ENCODE measurements at regions not wholly inside any gene's neighbourhood (a gene's known extent, or its start where the extent isn't known, plus 50 kb on each side); places are given as distances from the start of the nearest gene placed in this dataset.

DNA sequence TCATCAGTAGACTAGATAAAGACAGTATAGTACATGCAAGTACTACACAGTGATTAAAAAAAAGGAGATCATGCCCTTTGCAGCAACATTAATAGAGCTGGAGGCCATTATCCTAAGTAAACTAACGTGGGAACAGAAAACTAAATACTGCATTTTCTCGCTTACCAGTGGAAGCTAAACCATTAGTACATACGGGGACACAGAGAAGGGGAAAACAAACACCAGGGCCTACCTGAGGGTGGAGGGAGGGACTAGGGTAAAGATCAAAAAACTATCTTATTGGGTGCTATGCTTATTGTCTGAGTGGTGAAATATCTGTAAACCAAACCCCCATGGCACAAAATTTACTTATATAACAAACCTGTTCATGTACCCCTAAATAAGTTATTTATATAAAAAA is 836.9 kb downstream of the SH3BGRL start:
- TF ChIP-seq POLR2A (IDR thresholded peaks at IDR 0.05; ENCODE audit: extremely low read depth, insufficient read length) (no peak), MYC (IDR thresholded peaks at IDR 0.05; ENCODE audit: low read depth, low read length) (no peak)
- TF ChIP-seq, protein P1, sequence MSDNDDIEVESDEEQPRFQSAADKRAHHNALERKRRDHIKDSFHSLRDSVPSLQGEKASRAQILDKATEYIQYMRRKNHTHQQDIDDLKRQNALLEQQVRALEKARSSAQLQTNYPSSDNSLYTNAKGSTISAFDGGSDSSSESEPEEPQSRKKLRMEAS (IDR thresholded peaks at IDR 0.05; ENCODE audit: low read depth, low read length) = no peak
- TF ChIP-seq, protein P2, sequence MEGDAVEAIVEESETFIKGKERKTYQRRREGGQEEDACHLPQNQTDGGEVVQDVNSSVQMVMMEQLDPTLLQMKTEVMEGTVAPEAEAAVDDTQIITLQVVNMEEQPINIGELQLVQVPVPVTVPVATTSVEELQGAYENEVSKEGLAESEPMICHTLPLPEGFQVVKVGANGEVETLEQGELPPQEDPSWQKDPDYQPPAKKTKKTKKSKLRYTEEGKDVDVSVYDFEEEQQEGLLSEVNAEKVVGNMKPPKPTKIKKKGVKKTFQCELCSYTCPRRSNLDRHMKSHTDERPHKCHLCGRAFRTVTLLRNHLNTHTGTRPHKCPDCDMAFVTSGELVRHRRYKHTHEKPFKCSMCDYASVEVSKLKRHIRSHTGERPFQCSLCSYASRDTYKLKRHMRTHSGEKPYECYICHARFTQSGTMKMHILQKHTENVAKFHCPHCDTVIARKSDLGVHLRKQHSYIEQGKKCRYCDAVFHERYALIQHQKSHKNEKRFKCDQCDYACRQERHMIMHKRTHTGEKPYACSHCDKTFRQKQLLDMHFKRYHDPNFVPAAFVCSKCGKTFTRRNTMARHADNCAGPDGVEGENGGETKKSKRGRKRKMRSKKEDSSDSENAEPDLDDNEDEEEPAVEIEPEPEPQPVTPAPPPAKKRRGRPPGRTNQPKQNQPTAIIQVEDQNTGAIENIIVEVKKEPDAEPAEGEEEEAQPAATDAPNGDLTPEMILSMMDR (IDR thresholded peaks at IDR 0.05; ENCODE audit: low read depth, low read length) = no peak
- DNase-seq (ENCODE audit: low read depth) = no peak

DNA sequence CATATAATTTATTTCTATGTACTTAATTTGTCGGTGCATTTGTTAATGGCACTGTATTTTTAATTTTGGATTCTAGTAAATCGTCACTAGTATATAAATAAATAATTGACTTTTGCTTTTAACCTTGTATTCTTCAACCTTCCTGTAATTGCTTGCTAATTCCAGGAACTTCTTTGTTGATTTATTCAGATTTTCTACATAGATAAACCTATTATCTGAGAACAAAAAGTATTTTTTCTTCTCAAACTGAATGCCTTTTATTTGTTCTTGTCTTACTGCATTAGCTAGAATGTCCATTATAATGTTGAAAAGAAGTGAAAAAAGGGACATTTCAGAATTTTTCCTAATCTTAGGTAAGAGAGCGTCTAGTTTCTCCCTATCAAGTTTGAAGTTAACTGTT is 839.1 kb downstream of the SH3BGRL start:
- DNase-seq (ENCODE audit: low read depth) = no peak
- no peak overlapping the region for H3K4me3 ChIP-seq (ENCODE audit: low read depth, low read length)
- TF ChIP-seq MYC (IDR thresholded peaks at IDR 0.05; ENCODE audit: low read depth, low read length) = no peak
- no peak for TF ChIP-seq POLR2A (IDR thresholded peaks at IDR 0.05; ENCODE audit: extremely low read depth, insufficient read length)
- TF ChIP-seq, protein P1 (IDR thresholded peaks at IDR 0.05; ENCODE audit: low read depth, low read length) = no peak
- TF ChIP-seq, protein P2 (IDR thresholded peaks at IDR 0.05; ENCODE audit: low read depth, low read length) = no peak

More for the DNA sequence above, 836.9 kb downstream of the SH3BGRL start:
- no peak overlapping the region for H3K4me3 ChIP-seq (ENCODE audit: low read depth, low read length)

DNA sequence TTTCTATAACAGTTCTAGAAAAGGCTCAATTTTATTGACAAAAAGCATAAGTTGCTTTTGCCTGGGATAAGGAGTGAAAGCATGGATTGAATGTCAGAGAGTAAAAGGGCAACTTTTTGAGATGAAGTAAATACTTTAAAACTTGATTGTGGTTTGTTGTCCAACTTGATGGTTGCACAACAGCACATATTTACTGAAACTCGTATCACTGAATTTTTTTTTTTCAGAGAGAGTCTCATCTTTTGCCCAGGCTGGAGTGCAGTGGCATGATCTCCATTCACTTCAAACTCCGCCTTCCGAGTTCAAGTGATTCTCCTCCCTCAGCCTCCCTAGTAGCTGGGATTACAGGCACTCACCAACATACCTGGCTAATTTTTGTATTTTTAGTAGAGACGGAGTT is 856.8 kb downstream of the SH3BGRL start:
- H3K4me3 ChIP-seq (ENCODE audit: low read depth, low read length) = no peak overlapping the region
- TF ChIP-seq POLR2A (IDR thresholded peaks at IDR 0.05; ENCODE audit: extremely low read depth, insufficient read length) (no peak), MYC (IDR thresholded peaks at IDR 0.05; ENCODE audit: low read depth, low read length) (no peak)
- TF ChIP-seq, protein P1 (IDR thresholded peaks at IDR 0.05; ENCODE audit: low read depth, low read length) = no peak
- TF ChIP-seq, protein P2 (IDR thresholded peaks at IDR 0.05; ENCODE audit: low read depth, low read length) = no peak
- DNase-seq (ENCODE audit: low read depth) = no peak

DNA sequence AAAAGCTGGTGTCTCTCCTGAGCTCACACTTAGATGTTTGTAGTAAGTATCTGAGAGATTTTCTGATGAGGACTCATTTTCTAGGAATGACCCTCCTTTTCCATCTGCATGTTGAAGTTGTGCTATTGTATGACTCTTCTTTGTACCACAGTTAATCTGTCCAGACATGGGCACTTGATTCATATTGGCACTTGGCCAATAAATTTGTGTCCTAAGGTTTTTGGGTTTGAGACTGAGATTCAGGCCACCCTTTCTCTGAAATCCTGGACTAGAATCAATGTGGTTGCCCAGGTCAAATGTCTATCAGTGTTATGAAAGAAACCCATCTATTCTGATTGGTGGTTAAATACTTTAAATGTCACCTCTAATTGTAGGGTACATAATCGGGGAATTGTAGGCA is 869.0 kb downstream of the SH3BGRL start:
- TF ChIP-seq, protein P1 (IDR thresholded peaks at IDR 0.05; ENCODE audit: low read depth, low read length) = no peak
- TF ChIP-seq POLR2A (IDR thresholded peaks at IDR 0.05; ENCODE audit: extremely low read depth, insufficient read length) (no peak), MYC (IDR thresholded peaks at IDR 0.05; ENCODE audit: low read depth, low read length) (no peak)
- TF ChIP-seq, protein P2 (IDR thresholded peaks at IDR 0.05; ENCODE audit: low read depth, low read length) = no peak
- no peak overlapping the region for H3K4me3 ChIP-seq (ENCODE audit: low read depth, low read length)
- DNase-seq (ENCODE audit: low read depth) = no peak

DNA sequence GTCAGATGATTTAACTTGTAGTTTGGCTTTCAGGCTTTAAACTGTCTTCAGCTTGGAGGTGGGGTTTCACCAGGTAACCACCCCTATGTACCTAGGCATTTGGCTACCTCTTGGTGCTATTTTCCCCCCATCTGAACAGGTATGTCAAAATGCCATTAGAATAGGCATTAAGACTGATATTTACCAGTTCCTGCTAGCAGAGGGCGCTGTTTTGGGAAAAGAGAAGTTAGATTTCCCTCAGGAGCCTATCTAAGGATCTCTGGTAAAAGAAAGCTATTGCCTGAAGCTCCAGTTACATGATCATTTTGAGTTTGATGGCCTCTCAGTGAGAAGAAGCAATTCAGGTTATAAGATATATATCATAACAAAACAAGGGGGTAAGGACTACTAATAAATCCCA is 879.1 kb downstream of the SH3BGRL start:
- DNase-seq (ENCODE audit: low read depth) = peak; percentile 0
- no peak overlapping the region for H3K4me3 ChIP-seq (ENCODE audit: low read depth, low read length)
- TF ChIP-seq MYC (IDR thresholded peaks at IDR 0.05; ENCODE audit: low read depth, low read length) = no peak
- no peak for TF ChIP-seq POLR2A (IDR thresholded peaks at IDR 0.05; ENCODE audit: extremely low read depth, insufficient read length)
- TF ChIP-seq, protein P1 (IDR thresholded peaks at IDR 0.05; ENCODE audit: low read depth, low read length) = no peak
- TF ChIP-seq, protein P2 (IDR thresholded peaks at IDR 0.05; ENCODE audit: low read depth, low read length) = no peak
